ENCODE measurements at regions not wholly inside any gene's neighbourhood (a gene's known extent, or its start where the extent isn't known, plus 50 kb on each side); places are given as distances from the start of the nearest gene placed in this dataset.
"Not testable (repeated sequence)": the region's sequence is repeated elsewhere in the genome, so short reads cannot be mapped to it uniquely, and the experiment has no call there.

- no peak for TF ChIP-seq CTCF (IDR thresholded peaks at IDR 0.05)
- H3K4me3 ChIP-seq = no peak overlapping the region
- no peak overlapping the region for H3K27ac ChIP-seq
- DNase-seq (ENCODE audit: low spot score) = no peak
Measured at GRCh38 chr11:24407733-24408132, 89.1 kb upstream of the LUZP2 start.

GRCh38 chr11:24408202-24408601 is 88.7 kb upstream of the LUZP2 start:
- no peak for TF ChIP-seq CTCF (IDR thresholded peaks at IDR 0.05)

GRCh38 chr11:24411791-24412190 is 85.1 kb upstream of the LUZP2 start:
- no peak overlapping the region for H3K27ac ChIP-seq
- DNase-seq (ENCODE audit: low spot score) = no peak
- H3K4me3 ChIP-seq = no peak overlapping the region
- TF ChIP-seq CTCF (IDR thresholded peaks at IDR 0.05) = no peak

More at GRCh38 chr11:24408202-24408601, 88.7 kb upstream of the LUZP2 start:
- Histone ChIP-seq H3K4me3 (no peak overlapping the region), H3K27ac (no peak overlapping the region)
- DNase-seq (ENCODE audit: low spot score) = no peak

- no peak for DNase-seq (ENCODE audit: low spot score)
- no peak overlapping the region for H3K27ac ChIP-seq
- TF ChIP-seq CTCF (IDR thresholded peaks at IDR 0.05) = no peak
- no peak overlapping the region for H3K4me3 ChIP-seq
Measured at GRCh38 chr11:24412722-24413121, 84.1 kb upstream of the LUZP2 start.

- Histone ChIP-seq H3K27ac (no peak overlapping the region), H3K4me3 (no peak overlapping the region)
- no peak for TF ChIP-seq CTCF (IDR thresholded peaks at IDR 0.05)
- no peak for DNase-seq (ENCODE audit: low spot score)
Measured at GRCh38 chr11:24413391-24413790, 83.5 kb upstream of the LUZP2 start.

- DNase-seq (ENCODE audit: low spot score); H3K27ac ChIP-seq; H3K4me3 ChIP-seq: not testable (repeated sequence)
Measured at GRCh38 chr11:24415955-24416636, 80.8 kb upstream of the LUZP2 start.

- TF ChIP-seq CTCF (IDR thresholded peaks at IDR 0.05) = no peak
Measured at GRCh38 chr11:24421766-24422165, 75.1 kb upstream of the LUZP2 start.

More at GRCh38 chr11:24421766-24422165, 75.1 kb upstream of the LUZP2 start:
- DNase-seq (ENCODE audit: low spot score) = no peak
- Histone ChIP-seq H3K4me3 (no peak overlapping the region), H3K27ac (no peak overlapping the region)

All from coronary artery (tissue), 2 donors.